ENCODE measurements at regions not wholly inside any gene's neighbourhood (a gene's known extent, or its start where the extent isn't known, plus 50 kb on each side); places are given as distances from the start of the nearest gene placed in this dataset.

- Histone ChIP-seq H3K27ac (ENCODE audit: low read depth, low read length) (no peak overlapping the region), H3K9ac (ENCODE audit: low read length) (no peak overlapping the region), H3K4me3 (ENCODE audit: low read depth, low read length) (no peak overlapping the region), H3K23ac (ENCODE audit: low read length) (no peak overlapping the region), H2AK5ac (ENCODE audit: low read length) (no peak overlapping the region), H2AFZ (ENCODE audit: insufficient read depth, low read length, poor library complexity) (no peak overlapping the region), H3K4ac (ENCODE audit: low read depth, low read length) (no peak overlapping the region), H4K12ac (ENCODE audit: low read depth, low read length) (no peak overlapping the region), H2BK120ac (ENCODE audit: insufficient read depth, low read length, poor library complexity) (no peak overlapping the region), H3K14ac (ENCODE audit: low read length) (no peak overlapping the region), H3K9me3 (ENCODE audit: insufficient read depth, low read depth, low read length) (peaks cover 7% of the 10 kb centered on the region), H2BK5ac (ENCODE audit: low read depth, low read length, poor library complexity) (no peak overlapping the region), H3K18ac (ENCODE audit: low read length) (no peak overlapping the region), H3K27me3 (ENCODE audit: insufficient read depth, low read length) (no peaks in the 10 kb centered on the region), H4K8ac (ENCODE audit: low read depth, low read length) (no peak overlapping the region), H4K91ac (ENCODE audit: low read depth, low read length) (no peak overlapping the region), H3K79me1 (ENCODE audit: low read length) (no peaks in the 10 kb centered on the region), H2BK12ac (ENCODE audit: low read length) (no peak overlapping the region), H3K4me2 (ENCODE audit: low read length) (no peak overlapping the region), H3K79me2 (ENCODE audit: control insufficient read depth, insufficient read depth, low read length, poor library complexity) (no peaks in the 10 kb centered on the region), H3K4me1 (ENCODE audit: control insufficient read depth in 1 of 2, insufficient read depth in 2 of 2, low read length in 2 of 2) (no peaks in the 10 kb centered on the region), H3K36me3 (ENCODE audit: control insufficient read depth in 1 of 2, insufficient read depth in 2 of 2, low read length in 2 of 2) (peaks cover 0 to 3% of the 10 kb centered on the region in 2 experiments)
- no peak for DNase-seq
- no CpG with 5 or more reads among the region's 2 CpGs for WGBS (ENCODE audit: extremely low coverage, insufficient coverage, insufficient read length)
These were observed 789.2 kb downstream of the DIPK2A start for GRCh38 chr3:144760831-144761230.

DNA sequence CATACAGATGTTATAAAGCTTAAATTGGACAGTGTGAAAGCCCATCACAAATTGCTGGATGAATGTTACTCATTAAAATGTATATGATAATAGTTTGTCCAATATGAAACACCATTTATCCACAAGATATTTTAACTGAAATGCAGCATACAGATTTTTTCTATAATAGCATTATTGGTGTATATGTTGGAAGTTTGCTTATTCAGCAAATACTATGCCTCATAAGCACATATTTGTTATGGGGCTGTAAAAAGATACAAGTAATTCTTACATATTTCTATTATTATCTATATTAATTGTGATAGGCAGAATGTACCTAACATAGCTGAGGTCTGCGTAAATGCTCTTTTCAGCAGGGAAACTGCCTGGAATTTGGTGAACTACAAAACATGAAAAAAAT is 790.5 kb downstream of the DIPK2A start:
- WGBS (ENCODE audit: extremely low coverage, insufficient coverage, insufficient read length), result no CpG with 5 or more reads among the region's 1 CpG
- H3K4me2 ChIP-seq (ENCODE audit: low read length), result no peak overlapping the region

GRCh38 chr3:144763878-144764454 is 792.3 kb downstream of the DIPK2A start:
- no peak overlapping the region for H2BK12ac ChIP-seq (ENCODE audit: low read length)
- H3K4me2 ChIP-seq (ENCODE audit: low read length), result no peak overlapping the region
- no peak overlapping the region for H4K12ac ChIP-seq (ENCODE audit: low read depth, low read length)
- H2BK5ac ChIP-seq (ENCODE audit: low read depth, low read length, poor library complexity), result no peak overlapping the region
- no peak overlapping the region for H3K27ac ChIP-seq (ENCODE audit: low read depth, low read length)
- H3K79me2 ChIP-seq (ENCODE audit: control insufficient read depth, insufficient read depth, low read length, poor library complexity), result no peaks in the 10 kb centered on the region
- no peak overlapping the region for H4K91ac ChIP-seq (ENCODE audit: low read depth, low read length)
- H3K23ac ChIP-seq (ENCODE audit: low read length), result no peak overlapping the region
- no peak overlapping the region for H4K8ac ChIP-seq (ENCODE audit: low read depth, low read length)
- H3K14ac ChIP-seq (ENCODE audit: low read length), result no peak overlapping the region
- H3K27me3 ChIP-seq (ENCODE audit: insufficient read depth, low read length), result no peaks in the 10 kb centered on the region
- no peaks in the 10 kb centered on the region for H3K79me1 ChIP-seq (ENCODE audit: low read length)
- DNase-seq, result no peak
- no peak overlapping the region for H2BK120ac ChIP-seq (ENCODE audit: insufficient read depth, low read length, poor library complexity)
- H2AK5ac ChIP-seq (ENCODE audit: low read length), result no peak overlapping the region
- no peaks in the 10 kb centered on the region for H3K36me3 ChIP-seq (ENCODE audit: control insufficient read depth in 1 of 2, insufficient read depth in 2 of 2, low read length in 2 of 2)
- H3K4ac ChIP-seq (ENCODE audit: low read depth, low read length), result no peak overlapping the region
- H3K18ac ChIP-seq (ENCODE audit: low read length), result no peak overlapping the region
- H3K9me3 ChIP-seq (ENCODE audit: insufficient read depth, low read depth, low read length), result no peaks in the 10 kb centered on the region
- H3K9ac ChIP-seq (ENCODE audit: low read length), result no peak overlapping the region
- H3K4me1 ChIP-seq (ENCODE audit: control insufficient read depth in 1 of 2, insufficient read depth in 2 of 2, low read length in 2 of 2), result no peaks in the 10 kb centered on the region
- no CpG with 5 or more reads among the region's 3 CpGs for WGBS (ENCODE audit: extremely low coverage, insufficient coverage, insufficient read length)
- no peak overlapping the region for H2AFZ ChIP-seq (ENCODE audit: insufficient read depth, low read length, poor library complexity)
- H3K4me3 ChIP-seq (ENCODE audit: low read depth, low read length), result no peak overlapping the region

More for the DNA sequence above, 790.5 kb downstream of the DIPK2A start:
- no peaks in the 10 kb centered on the region for H3K79me1 ChIP-seq (ENCODE audit: low read length)
- H3K14ac ChIP-seq (ENCODE audit: low read length), result no peak overlapping the region
- no peaks in the 10 kb centered on the region for H3K27me3 ChIP-seq (ENCODE audit: insufficient read depth, low read length)
- no peak overlapping the region for H2AFZ ChIP-seq (ENCODE audit: insufficient read depth, low read length, poor library complexity)
- no peaks in the 10 kb centered on the region for H3K36me3 ChIP-seq (ENCODE audit: control insufficient read depth in 1 of 2, insufficient read depth in 2 of 2, low read length in 2 of 2)
- no peak for DNase-seq
- no peak overlapping the region for H4K8ac ChIP-seq (ENCODE audit: low read depth, low read length)
- no peak overlapping the region for H4K91ac ChIP-seq (ENCODE audit: low read depth, low read length)
- no peak overlapping the region for H2BK120ac ChIP-seq (ENCODE audit: insufficient read depth, low read length, poor library complexity)
- peaks cover 4% of the 10 kb centered on the region for H3K9me3 ChIP-seq (ENCODE audit: insufficient read depth, low read depth, low read length)
- no peaks in the 10 kb centered on the region for H3K4me1 ChIP-seq (ENCODE audit: control insufficient read depth in 1 of 2, insufficient read depth in 2 of 2, low read length in 2 of 2)
- no peak overlapping the region for H3K4me3 ChIP-seq (ENCODE audit: low read depth, low read length)
- no peak overlapping the region for H2BK5ac ChIP-seq (ENCODE audit: low read depth, low read length, poor library complexity)
- no peaks in the 10 kb centered on the region for H3K79me2 ChIP-seq (ENCODE audit: control insufficient read depth, insufficient read depth, low read length, poor library complexity)
- no peak overlapping the region for H3K23ac ChIP-seq (ENCODE audit: low read length)
- H3K9ac ChIP-seq (ENCODE audit: low read length), result no peak overlapping the region
- H3K18ac ChIP-seq (ENCODE audit: low read length), result no peak overlapping the region
- H2AK5ac ChIP-seq (ENCODE audit: low read length), result no peak overlapping the region
- no peak overlapping the region for H3K4ac ChIP-seq (ENCODE audit: low read depth, low read length)
- H4K12ac ChIP-seq (ENCODE audit: low read depth, low read length), result no peak overlapping the region
- no peak overlapping the region for H2BK12ac ChIP-seq (ENCODE audit: low read length)
- H3K27ac ChIP-seq (ENCODE audit: low read depth, low read length), result no peak overlapping the region

- Histone ChIP-seq H3K4me1 (ENCODE audit: control insufficient read depth in 1 of 2, insufficient read depth in 2 of 2, low read length in 2 of 2) (no peaks in the 10 kb centered on the region), H3K9ac (ENCODE audit: low read length) (no peak overlapping the region), H2AFZ (ENCODE audit: insufficient read depth, low read length, poor library complexity) (no peak overlapping the region), H2BK12ac (ENCODE audit: low read length) (no peak overlapping the region), H3K9me3 (ENCODE audit: insufficient read depth, low read depth, low read length) (no peaks in the 10 kb centered on the region), H3K4me2 (ENCODE audit: low read length) (no peak overlapping the region), H2BK120ac (ENCODE audit: insufficient read depth, low read length, poor library complexity) (no peak overlapping the region), H3K79me2 (ENCODE audit: control insufficient read depth, insufficient read depth, low read length, poor library complexity) (no peaks in the 10 kb centered on the region), H4K8ac (ENCODE audit: low read depth, low read length) (no peak overlapping the region), H2BK5ac (ENCODE audit: low read depth, low read length, poor library complexity) (no peak overlapping the region), H4K91ac (ENCODE audit: low read depth, low read length) (no peak overlapping the region), H3K4ac (ENCODE audit: low read depth, low read length) (no peak overlapping the region), H3K27ac (ENCODE audit: low read depth, low read length) (no peak overlapping the region), H3K27me3 (ENCODE audit: insufficient read depth, low read length) (no peaks in the 10 kb centered on the region), H4K12ac (ENCODE audit: low read depth, low read length) (no peak overlapping the region), H3K14ac (ENCODE audit: low read length) (no peak overlapping the region), H3K23ac (ENCODE audit: low read length) (no peak overlapping the region), H3K4me3 (ENCODE audit: low read depth, low read length) (no peak overlapping the region), H3K18ac (ENCODE audit: low read length) (no peak overlapping the region), H3K79me1 (ENCODE audit: low read length) (no peaks in the 10 kb centered on the region), H3K36me3 (ENCODE audit: control insufficient read depth in 1 of 2, insufficient read depth in 2 of 2, low read length in 2 of 2) (no peaks in the 10 kb centered on the region), H2AK5ac (ENCODE audit: low read length) (no peak overlapping the region)
- DNase-seq, result no peak
- WGBS (ENCODE audit: extremely low coverage, insufficient coverage, insufficient read length), result no CpG with 5 or more reads among the region's 1 CpG
These were observed 798.7 kb downstream of the DIPK2A start for GRCh38 chr3:144770281-144770680.
